Bone marrow (tissue), 2 donors: ENCODE measurements at regions not wholly inside any gene's neighbourhood (a gene's known extent, or its start where the extent isn't known, plus 50 kb on each side); places are given as distances from the start of the nearest gene placed in this dataset.

Experiments
- DNase-seq, 2 donors: peaks; one replicate each; lab custom pipeline; 2025; lab: John Stamatoyannopoulos, UW

- no peak for DNase-seq
These were observed 58.8 kb upstream of the MOCS1 start for GRCh38 chr6:39992861-39993622.
